ENCODE measurements at regions not wholly inside any gene's neighbourhood (a gene's known extent, or its start where the extent isn't known, plus 50 kb on each side); places are given as distances from the start of the nearest gene placed in this dataset.

- H3K9me3 Mint-ChIP-seq (ENCODE audit: insufficient read depth): no peaks in the 10 kb centered on the region
- CTCF ChIA-PET: no interaction called here
Observed at GRCh38 chr2:147471126-147471525, 373.7 kb upstream of the ACVR2A start.

GRCh38 chr2:147469471-147469870 is 375.4 kb upstream of the ACVR2A start:
- no peak overlapping the region for H3K4me3 Mint-ChIP-seq
- intact Hi-C loops (cut with micrococcal nuclease): no loop called here
- H3K27ac Mint-ChIP-seq: no peak overlapping the region
- DNase-seq: no peak
- CTCF ChIA-PET: no interaction called here
- ATAC-seq (ENCODE audit: low read depth): no peak
- no CpG with 5 or more reads among the region's 2 CpGs for WGBS (ENCODE audit: insufficient coverage)
- no peaks in the 10 kb centered on the region for H3K4me1 Mint-ChIP-seq
- TF ChIP-seq CTCF (IDR thresholded peaks at IDR 0.05): no peak
- TF ChIP-seq EZH2 (IDR thresholded peaks at IDR 0.05; ENCODE audit: borderline replicate concordance, insufficient read depth, low read depth, low read length, poor library complexity, severe bottlenecking): no peak
- POLR2A ChIA-PET: no interaction called here
- no peaks in the 10 kb centered on the region for H3K27me3 ChIP-seq (replicated peaks in 1 of 4; ENCODE audit: control extremely low read depth in 1 of 4, control insufficient read depth in 3 of 4, insufficient read depth in 4 of 4, low read length in 3 of 4)
- H3K4me3 ChIP-seq (ENCODE audit: control extremely low read depth in 1 of 5, extremely low read depth in 1 of 5, insufficient read depth in 1 of 5, low read depth in 2 of 5, low read length in 4 of 5): no peak overlapping the region
- no peaks in the 10 kb centered on the region for H3K36me3 ChIP-seq (replicated peaks in 1 of 2; ENCODE audit: control extremely low read depth in 1 of 2, control insufficient read depth in 1 of 2, extremely low read depth in 1 of 2, insufficient read depth in 2 of 2, low read length in 1 of 2)
- no peaks in the 10 kb centered on the region for H3K4me1 ChIP-seq (ENCODE audit: control insufficient read depth in 2 of 2, insufficient read depth in 2 of 2, low read length in 2 of 2)
- no peaks in the 10 kb centered on the region for H3K79me2 ChIP-seq (ENCODE audit: control insufficient read depth, insufficient read depth, low read length)
- no peaks in the 10 kb centered on the region for H3K9me3 ChIP-seq (ENCODE audit: control extremely low read depth in 1 of 3, control insufficient read depth in 2 of 3, insufficient read depth in 1 of 3, low read length in 2 of 3)
- H3K27me3 Mint-ChIP-seq: no peaks in the 10 kb centered on the region
- H4K20me1 ChIP-seq (ENCODE audit: control insufficient read depth, insufficient read depth, low read length, poor library complexity, severe bottlenecking): no peaks in the 10 kb centered on the region
- H3K27ac ChIP-seq (ENCODE audit: low read length in 2 of 2): no peak overlapping the region
- H3K9me3 Mint-ChIP-seq (ENCODE audit: insufficient read depth): no peaks in the 10 kb centered on the region
- H2AFZ ChIP-seq (ENCODE audit: insufficient read depth, low read depth, low read length, poor library complexity, severe bottlenecking): no peak overlapping the region
- H3K9ac ChIP-seq (ENCODE audit: low read length): no peak overlapping the region
- no peak overlapping the region for H3K4me2 ChIP-seq (replicated peaks; ENCODE audit: low read depth, low read length, poor library complexity, severe bottlenecking)

More at GRCh38 chr2:147471126-147471525, 373.7 kb upstream of the ACVR2A start:
- Mint-ChIP-seq H3K27ac (no peak overlapping the region), H3K4me1 (no peaks in the 10 kb centered on the region), H3K27me3 (no peaks in the 10 kb centered on the region), H3K4me3 (no peak overlapping the region)
- H2AFZ ChIP-seq (ENCODE audit: insufficient read depth, low read depth, low read length, poor library complexity, severe bottlenecking): no peak overlapping the region
- no peaks in the 10 kb centered on the region for H3K36me3 ChIP-seq (replicated peaks in 1 of 2; ENCODE audit: control extremely low read depth in 1 of 2, control insufficient read depth in 1 of 2, extremely low read depth in 1 of 2, insufficient read depth in 2 of 2, low read length in 1 of 2)
- no peak for DNase-seq
- POLR2A ChIA-PET: no interaction called here
- H3K9me3 ChIP-seq (ENCODE audit: control extremely low read depth in 1 of 3, control insufficient read depth in 2 of 3, insufficient read depth in 1 of 3, low read length in 2 of 3): no peaks in the 10 kb centered on the region
- no peaks in the 10 kb centered on the region for H3K27me3 ChIP-seq (replicated peaks in 1 of 4; ENCODE audit: control extremely low read depth in 1 of 4, control insufficient read depth in 3 of 4, insufficient read depth in 4 of 4, low read length in 3 of 4)
- 90% methylated on average over 1 of the region's 1 CpG for WGBS (ENCODE audit: insufficient coverage)
- no peak overlapping the region for H3K4me3 ChIP-seq (ENCODE audit: control extremely low read depth in 1 of 5, extremely low read depth in 1 of 5, insufficient read depth in 1 of 5, low read depth in 2 of 5, low read length in 4 of 5)
- H3K4me2 ChIP-seq (replicated peaks; ENCODE audit: low read depth, low read length, poor library complexity, severe bottlenecking): no peak overlapping the region
- intact Hi-C loops (cut with micrococcal nuclease): no loop called here
- no peaks in the 10 kb centered on the region for H3K4me1 ChIP-seq (ENCODE audit: control insufficient read depth in 2 of 2, insufficient read depth in 2 of 2, low read length in 2 of 2)
- no peaks in the 10 kb centered on the region for H4K20me1 ChIP-seq (ENCODE audit: control insufficient read depth, insufficient read depth, low read length, poor library complexity, severe bottlenecking)
- H3K9ac ChIP-seq (ENCODE audit: low read length): no peak overlapping the region
- no peak for ATAC-seq (ENCODE audit: low read depth)
- H3K79me2 ChIP-seq (ENCODE audit: control insufficient read depth, insufficient read depth, low read length): no peaks in the 10 kb centered on the region
- H3K27ac ChIP-seq (ENCODE audit: low read length in 2 of 2): no peak overlapping the region
- TF ChIP-seq CTCF (IDR thresholded peaks at IDR 0.05): no peak
- no peak for TF ChIP-seq EZH2 (IDR thresholded peaks at IDR 0.05; ENCODE audit: borderline replicate concordance, insufficient read depth, low read depth, low read length, poor library complexity, severe bottlenecking)
